Bone marrow (tissue), 2 donors: ENCODE measurements at regions not wholly inside any gene's neighbourhood (a gene's known extent, or its start where the extent isn't known, plus 50 kb on each side); places are given as distances from the start of the nearest gene placed in this dataset.
"Not testable (repeated sequence)": the region's sequence is repeated elsewhere in the genome, so short reads cannot be mapped to it uniquely, and the experiment has no call there.

Experiments used
- DNase-seq, 2 donors: peaks; one replicate each; lab custom pipeline; 2025; lab: John Stamatoyannopoulos, UW

GRCh38 chr2:171266102-171266501 lies 105.4 kb upstream of the TLK1 start:
- DNase-seq, result no peak

DNA sequence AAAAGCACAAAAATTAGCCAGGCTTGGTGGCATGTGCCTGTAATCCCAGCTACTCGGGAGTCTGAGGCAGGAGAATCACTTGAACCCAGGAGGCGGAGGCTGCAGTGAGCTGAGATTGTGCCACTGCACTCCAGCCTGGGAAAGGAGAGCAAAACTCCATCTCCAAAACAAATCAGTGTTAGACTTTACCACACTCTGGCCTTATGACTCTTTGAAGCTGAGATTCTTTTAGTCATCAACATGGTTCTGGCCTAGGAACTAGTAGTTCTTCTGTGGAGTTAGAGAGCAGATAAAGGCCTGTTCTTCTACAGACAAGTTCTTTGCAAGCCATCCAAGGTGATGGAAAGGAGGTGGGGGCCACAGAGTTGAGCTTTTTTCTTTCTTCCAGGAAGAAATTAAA lies 100.8 kb upstream of the TLK1 start:
- not testable (repeated sequence) for DNase-seq

DNA sequence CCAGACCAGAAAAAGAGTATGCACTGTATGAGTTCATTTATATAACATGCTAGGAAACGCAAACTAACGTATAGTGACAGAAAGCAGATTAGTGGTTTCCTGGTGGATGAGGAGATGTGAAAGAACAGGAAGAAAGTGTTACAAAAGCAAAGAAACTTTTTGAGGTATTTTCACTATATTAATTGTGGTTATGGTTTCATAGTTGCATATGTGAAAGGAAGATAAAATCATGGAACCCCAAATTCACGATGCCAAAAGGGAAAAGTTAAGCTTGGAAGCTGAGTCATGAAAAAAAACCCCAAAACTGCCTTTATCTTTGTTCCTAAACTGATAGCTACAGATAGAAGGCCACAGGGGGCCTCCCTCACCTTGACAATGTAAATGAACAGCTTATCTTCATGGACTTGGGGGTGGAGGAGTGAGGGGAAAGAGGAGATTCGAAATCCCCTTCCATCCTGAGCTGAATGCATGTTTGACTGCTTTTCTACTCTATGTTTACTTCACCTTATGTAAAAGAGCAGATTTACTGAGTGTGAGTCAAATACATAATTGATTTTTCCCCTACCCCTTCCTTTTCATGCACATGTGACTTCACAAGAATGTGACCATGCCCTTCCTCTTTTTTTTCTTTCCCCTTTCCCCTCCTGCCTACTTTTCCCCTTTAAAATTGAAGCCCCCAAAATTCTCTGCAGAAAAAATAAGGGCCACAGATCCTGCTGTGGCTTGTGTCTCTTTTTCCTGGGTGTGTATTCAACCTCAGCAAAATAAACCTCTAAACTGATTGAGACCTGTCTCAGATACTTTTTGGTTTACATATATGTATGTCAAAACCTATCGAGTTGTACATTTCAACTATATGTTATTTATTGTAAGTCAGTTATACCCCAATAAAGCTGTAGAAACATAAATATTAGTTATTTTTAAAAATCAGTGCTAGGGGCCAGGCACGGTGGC lies 100.1 kb upstream of the TLK1 start:
- peak in 1 of 2 donors; percentile 27 for DNase-seq

- no peak for DNase-seq
Observed at GRCh38 chr2:171254666-171255065, 94.0 kb upstream of the TLK1 start.

DNA sequence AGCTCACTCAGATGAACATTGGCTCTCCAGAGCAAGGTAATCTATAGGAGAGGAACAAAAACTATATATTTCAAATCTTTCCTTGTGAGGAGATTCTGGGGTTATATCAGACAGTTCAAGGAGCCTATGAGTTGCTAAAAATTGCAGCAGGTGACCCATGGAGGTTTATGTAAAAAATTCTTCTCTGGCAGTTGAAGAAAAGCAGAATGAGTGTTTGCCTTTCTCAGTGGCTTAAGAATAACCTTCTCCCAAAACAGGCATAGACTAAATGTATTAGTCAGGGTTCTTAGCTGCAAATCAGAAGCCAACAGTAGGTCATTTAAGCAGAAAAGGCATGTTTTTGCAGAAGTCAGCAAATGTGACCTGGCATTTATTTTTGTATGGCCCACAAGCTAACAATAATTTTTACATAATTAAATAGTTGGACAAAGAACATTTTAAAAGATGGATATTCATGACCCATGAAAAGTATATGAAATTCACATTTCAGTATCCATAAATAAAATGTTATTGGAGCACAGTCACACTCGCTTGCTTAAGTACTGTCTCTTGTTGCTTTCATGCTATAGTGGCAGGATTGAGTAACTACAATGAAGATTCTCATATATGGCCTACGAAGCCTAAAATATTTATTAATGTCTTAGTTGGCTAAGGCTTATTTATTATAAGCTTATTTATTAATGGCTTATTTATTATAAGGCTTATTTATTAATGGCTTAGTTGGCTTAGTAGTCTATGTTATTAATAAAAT lies 93.4 kb upstream of the TLK1 start:
- DNase-seq, result no peak

GRCh38 chr2:171253279-171253678 lies 92.6 kb upstream of the TLK1 start:
- no peak for DNase-seq

DNA sequence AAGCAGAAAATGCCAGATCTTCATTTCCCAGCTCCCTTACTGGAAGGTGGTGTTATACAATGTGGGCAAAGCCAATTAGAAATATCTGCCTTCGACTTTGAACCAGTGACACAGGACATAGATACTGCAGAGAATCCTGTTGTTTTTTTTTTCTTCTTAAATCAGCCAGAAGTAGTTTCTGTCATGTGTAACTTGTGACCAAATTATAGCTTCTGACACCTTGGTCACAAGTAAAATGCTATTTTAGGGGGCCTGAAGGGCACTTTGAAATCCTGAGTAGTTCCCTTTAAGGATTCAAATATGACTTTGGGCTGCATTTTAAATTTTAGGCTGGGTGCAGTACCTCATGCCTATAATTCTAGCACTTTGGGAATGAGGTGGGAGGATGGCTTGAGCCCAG lies 89.0 kb upstream of the TLK1 start:
- DNase-seq, result no peak

DNA sequence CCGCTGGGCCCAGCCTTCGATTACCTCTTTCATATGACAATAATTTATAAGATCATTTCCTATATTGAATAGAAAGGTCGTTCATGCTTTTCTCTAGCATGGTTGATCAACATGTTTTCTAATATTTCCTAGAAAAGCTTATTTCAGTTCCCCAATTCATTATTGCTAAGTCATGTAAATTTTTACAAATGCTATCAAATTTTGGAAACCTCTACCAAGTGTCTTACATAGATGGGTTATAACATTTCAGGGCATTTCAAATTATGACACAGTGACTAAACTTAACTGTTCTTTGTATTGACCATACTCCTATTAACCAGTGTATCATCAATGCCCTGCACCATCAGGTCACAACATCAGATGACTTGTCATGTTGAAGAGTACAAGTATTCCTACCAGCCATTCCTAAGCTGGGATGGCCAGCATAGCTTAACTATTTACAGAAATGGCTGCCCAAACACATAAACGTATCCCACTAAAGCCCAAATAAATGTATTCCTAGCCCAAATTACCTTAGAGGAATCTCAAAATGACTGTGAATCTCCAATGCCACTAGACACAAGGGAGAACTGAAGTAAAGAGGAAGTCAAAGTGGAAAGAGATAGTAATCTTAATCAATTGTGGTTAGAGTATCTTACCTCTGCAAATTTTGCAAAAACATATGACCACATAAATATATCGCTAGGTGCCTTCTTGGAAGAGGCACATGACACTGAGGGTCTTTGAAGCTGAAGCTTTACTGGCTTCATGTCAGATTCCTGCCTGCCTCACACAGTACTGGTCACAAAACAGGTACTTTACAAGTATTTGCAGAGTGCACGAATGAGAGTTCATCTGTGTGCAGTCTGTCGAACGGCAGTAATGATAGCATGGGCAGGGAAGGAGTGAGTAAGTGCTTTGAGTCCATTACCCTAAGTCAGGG lies 87.3 kb upstream of the TLK1 start:
- peak in 1 of 2 donors; percentile 70 for DNase-seq

DNA sequence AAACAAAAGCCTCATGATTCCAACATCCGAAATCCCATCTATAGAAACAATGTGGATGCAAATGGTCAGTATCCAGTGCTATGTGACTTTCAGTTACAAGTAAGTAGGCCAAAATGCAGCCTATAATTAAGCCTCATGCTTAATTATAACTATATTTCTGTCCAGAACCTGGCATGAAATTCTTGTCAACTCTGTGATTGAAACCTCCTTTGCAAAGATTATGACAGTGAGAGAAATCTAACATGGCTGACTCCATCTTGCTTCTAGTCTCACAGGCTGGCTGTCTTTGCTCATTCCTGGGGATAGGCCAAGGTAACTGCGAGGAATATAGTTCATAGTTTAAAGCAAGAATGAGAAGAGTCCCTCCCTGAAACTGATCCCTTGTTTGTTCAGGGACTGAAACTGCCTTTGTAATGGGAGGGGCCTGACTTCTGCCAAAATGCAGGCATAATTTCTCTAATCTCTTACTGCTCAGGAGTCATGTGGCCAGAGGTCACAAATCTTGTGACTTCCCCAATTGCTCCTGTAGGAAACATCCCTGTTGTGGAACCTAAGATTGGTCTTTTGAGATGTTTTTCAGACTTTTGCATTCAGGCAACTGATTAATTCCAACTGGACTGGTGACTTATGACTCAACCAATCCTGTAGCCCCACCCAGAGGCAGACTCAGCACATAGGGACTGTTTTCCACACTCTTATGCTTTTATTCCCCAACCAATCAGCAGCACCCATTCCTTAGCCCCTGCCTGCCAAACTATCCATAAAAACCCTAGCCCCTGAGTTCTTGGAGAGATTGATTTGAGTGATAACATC lies 84.5 kb upstream of the TLK1 start:
- DNase-seq, result no peak

- no peak for DNase-seq
Observed at GRCh38 chr2:171244466-171244969, 83.8 kb upstream of the TLK1 start.

- DNase-seq, result no peak
Observed at GRCh38 chr2:171241771-171242170, 81.1 kb upstream of the TLK1 start.

- no peak for DNase-seq
Observed at GRCh38 chr2:171238946-171239345, 78.3 kb upstream of the TLK1 start.

GRCh38 chr2:171237751-171238505 lies 77.2 kb upstream of the TLK1 start:
- DNase-seq, result peak in 1 of 2 donors; percentile 19

- no peak for DNase-seq
Observed at GRCh38 chr2:171235262-171235881, 74.7 kb upstream of the TLK1 start.

- DNase-seq, result no peak
Observed at GRCh38 chr2:171230176-171230575, 69.5 kb upstream of the TLK1 start.

- no peak for DNase-seq
Observed at GRCh38 chr2:171228826-171229225, 68.1 kb upstream of the TLK1 start.

DNA sequence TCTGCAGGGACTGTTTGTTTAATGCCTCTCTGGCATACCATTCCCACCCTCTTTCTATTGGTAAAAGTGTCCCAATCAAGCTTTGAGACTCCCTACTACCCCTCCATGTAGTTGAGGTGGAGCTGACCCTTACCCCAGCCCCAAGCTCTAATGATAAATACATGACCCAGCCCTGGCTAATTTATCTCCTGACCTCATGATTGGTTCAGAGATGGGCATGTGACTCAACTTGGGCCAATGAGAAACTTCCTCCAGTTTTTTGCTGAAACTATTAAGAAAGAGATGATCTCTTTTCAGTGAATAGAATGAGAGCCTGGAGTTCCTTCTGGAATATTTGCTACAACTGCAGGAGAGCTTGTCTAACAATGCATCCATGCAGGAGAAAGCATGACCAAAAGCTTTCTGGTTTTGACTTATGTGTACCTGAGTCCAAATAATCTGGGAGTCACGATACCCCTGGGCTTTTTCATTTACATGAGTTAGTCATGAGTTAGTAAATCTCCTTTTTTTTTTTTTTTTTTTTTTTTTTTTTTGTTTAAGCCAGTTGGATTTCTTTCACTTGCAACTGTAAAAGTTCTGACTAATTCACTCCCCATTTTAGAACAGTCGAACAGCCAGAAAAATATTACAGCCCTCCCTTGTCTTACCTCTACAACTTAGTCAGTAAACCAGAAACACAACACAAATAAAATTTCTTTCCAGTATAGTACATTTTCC lies 66.5 kb upstream of the TLK1 start:
- DNase-seq, result no peak

DNA sequence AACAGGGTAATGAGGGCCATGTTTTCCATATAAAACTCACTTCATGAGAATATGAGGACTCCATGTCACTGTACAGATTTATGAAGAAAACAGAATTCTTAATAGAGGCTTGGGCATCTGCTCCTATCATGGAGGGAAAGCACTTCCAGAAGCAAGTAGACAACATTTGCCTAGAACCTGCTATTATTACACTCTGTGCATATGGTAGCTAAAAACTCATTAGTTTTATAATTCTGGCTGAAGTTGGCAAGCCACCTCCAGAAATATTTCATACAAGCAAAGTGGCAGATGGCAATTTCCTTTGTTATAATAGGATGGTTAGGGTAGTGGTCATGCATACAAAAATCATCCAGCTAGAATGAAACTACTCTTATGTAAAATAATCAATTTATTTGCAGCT lies 65.8 kb upstream of the TLK1 start:
- DNase-seq, result no peak

GRCh38 chr2:171225989-171226388 lies 65.3 kb upstream of the TLK1 start:
- no peak for DNase-seq
